Ascending aorta (tissue), 2 donors: ENCODE measurements at regions not wholly inside any gene's neighbourhood (a gene's known extent, or its start where the extent isn't known, plus 50 kb on each side); places are given as distances from the start of the nearest gene placed in this dataset.

Experiments
- DNase-seq, 2 donors: peaks; one replicate each; pipeline ENCODE4 v3.0.0-alpha.2; 2019; ENCODE audit warnings: low spot score in 2 of 2
- H3K27ac ChIP-seq, 2 donors: fragments of 200-600 bp; sonication (generic); one replicate each; pipeline ENCODE4 v1.5.1; 2016 to 2017; ENCODE audit warnings: mild to moderate bottlenecking in 1 of 2
- H3K27me3 ChIP-seq: fragments of 200-600 bp; sonication (generic); one replicate; pipeline ENCODE4 v1.5.1; 2017
- H3K36me3 ChIP-seq, 2 donors: fragments of 200-600 bp; sonication (generic); one replicate each; pipeline ENCODE4 v1.5.1; 2016
- H3K4me1 ChIP-seq, 2 donors: fragments of 200-600 bp; sonication (generic); one replicate each; pipeline ENCODE4 v1.5.1; 2016 to 2017; ENCODE audit warnings: mild to moderate bottlenecking in 1 of 2
- H3K4me3 ChIP-seq, 2 donors: fragments of 200-600 bp; sonication (generic); one replicate each; pipeline ENCODE4 v1.5.1; 2016 to 2017; ENCODE audit warnings: mild to moderate bottlenecking in 1 of 2
- H3K9me3 ChIP-seq, 2 donors: fragments of 200-600 bp; sonication (generic); one replicate each; pipeline ENCODE4 v1.5.1; 2016
- intact Hi-C: fragments of 100-400 bp; cut with DNase I; formaldehyde crosslinking; loops from one replicate; pipeline ENCODE4 v1.15.1; 2023
- TF ChIP-seq, protein P1 (sequence below), 3 experiments: fragments of 200-600 bp in 2 of 3; fragments of 450-650 bp in 1 of 3; sonication (generic) in 2 of 3; IDR thresholded peaks; one replicate each; pipeline ENCODE4 v1.5.1; 2016 to 2019; ENCODE audit warnings: antibody characterized with exemption in 3 of 3, mild to moderate bottlenecking in 1 of 3, moderate library complexity in 1 of 3

DNA sequence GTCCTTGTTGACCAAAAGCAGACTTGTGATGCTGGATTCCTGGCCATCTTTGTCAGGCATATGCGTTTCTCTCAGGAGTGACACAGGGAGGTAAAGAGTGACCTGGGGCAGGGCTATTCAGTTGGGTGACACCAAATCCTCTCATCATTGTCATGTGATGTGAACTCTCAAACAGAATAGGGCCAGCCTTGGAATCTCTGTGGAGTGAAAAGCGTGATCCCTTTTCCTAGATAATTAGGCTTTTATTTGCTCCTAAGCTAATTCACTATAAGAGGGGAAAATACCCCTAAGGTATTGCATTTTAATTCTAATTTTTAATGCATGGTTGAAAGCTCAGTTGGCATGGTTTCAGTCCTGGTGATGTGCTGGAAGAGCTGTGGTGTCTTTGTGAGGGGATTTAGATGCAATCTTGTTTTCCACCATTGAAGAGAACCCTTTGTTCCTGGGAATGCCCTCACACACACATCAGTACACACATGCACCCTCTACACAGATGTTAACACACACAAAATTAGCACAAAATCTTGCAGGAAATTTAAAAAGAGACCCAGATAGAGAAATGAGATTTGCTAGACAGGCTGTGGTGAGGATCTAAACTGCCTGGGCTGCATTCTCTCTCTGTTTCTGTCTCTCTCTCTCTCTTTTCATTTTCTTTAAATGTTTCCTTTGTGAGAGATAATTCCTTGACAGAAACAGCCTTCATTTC, 349.9 kb downstream of the TSN start:
- TF ChIP-seq, protein P1, sequence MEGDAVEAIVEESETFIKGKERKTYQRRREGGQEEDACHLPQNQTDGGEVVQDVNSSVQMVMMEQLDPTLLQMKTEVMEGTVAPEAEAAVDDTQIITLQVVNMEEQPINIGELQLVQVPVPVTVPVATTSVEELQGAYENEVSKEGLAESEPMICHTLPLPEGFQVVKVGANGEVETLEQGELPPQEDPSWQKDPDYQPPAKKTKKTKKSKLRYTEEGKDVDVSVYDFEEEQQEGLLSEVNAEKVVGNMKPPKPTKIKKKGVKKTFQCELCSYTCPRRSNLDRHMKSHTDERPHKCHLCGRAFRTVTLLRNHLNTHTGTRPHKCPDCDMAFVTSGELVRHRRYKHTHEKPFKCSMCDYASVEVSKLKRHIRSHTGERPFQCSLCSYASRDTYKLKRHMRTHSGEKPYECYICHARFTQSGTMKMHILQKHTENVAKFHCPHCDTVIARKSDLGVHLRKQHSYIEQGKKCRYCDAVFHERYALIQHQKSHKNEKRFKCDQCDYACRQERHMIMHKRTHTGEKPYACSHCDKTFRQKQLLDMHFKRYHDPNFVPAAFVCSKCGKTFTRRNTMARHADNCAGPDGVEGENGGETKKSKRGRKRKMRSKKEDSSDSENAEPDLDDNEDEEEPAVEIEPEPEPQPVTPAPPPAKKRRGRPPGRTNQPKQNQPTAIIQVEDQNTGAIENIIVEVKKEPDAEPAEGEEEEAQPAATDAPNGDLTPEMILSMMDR (IDR thresholded peaks at IDR 0.05) = no peak
- intact Hi-C loops = no loop called here

DNA sequence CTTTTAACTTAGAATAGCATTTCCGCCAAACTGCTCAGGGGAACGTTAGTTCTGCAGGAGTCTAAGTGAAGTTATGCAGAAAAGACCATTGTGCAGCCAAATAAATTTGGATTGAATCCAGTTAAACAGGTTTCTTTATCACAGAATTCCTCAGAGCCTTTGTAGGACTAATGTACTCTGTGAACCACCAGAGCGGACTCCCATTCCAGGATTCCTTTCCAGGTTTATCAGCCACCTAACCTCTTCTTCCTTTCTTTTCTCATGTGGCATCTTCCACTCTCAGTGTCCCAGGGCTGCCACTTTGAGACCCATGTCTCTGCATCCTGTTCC, 350.4 kb downstream of the TSN start:
- no peak for DNase-seq
- Histone ChIP-seq H3K36me3 (no peaks in the 10 kb centered on the region), H3K27ac (no peak overlapping the region), H3K4me3 (no peak overlapping the region), H3K9me3 (no peaks in the 10 kb centered on the region), H3K27me3 (no peaks in the 10 kb centered on the region), H3K4me1 (no peaks in the 10 kb centered on the region)
- TF ChIP-seq, protein P1 (IDR thresholded peaks at IDR 0.05) = no peak
- intact Hi-C loops = no loop called here

More for the DNA sequence above, 349.9 kb downstream of the TSN start:
- no peak overlapping the region for H3K27ac ChIP-seq
- DNase-seq = no peak
- H3K27me3 ChIP-seq = no peaks in the 10 kb centered on the region
- H3K4me3 ChIP-seq = no peak overlapping the region
- H3K9me3 ChIP-seq = no peaks in the 10 kb centered on the region
- H3K4me1 ChIP-seq = no peaks in the 10 kb centered on the region
- no peaks in the 10 kb centered on the region for H3K36me3 ChIP-seq

DNA sequence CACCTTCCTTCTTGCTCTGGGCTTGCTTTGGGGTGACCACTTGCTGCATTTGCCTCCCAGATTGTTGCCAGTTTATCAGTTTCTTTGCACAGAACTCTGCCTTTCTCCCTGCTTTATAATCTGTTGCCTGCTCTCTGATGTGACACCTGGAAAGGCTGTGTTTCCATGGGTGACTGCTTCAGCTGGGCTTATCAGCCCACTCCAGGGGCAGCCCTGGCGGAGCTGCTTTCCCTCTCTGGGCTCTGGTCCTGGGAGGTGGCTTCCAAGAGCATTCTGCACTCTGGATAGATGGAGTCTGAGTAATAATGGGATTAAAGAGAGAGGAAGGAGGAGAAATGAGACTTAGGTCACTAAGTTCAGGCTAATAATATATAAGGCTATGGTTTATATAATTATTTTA, 352.7 kb downstream of the TSN start:
- H3K9me3 ChIP-seq = no peaks in the 10 kb centered on the region
- H3K36me3 ChIP-seq = no peaks in the 10 kb centered on the region
- H3K4me3 ChIP-seq = no peak overlapping the region
- no peaks in the 10 kb centered on the region for H3K4me1 ChIP-seq
- intact Hi-C loops = no loop called here
- no peaks in the 10 kb centered on the region for H3K27me3 ChIP-seq
- TF ChIP-seq, protein P1 (IDR thresholded peaks at IDR 0.05) = no peak
- no peak overlapping the region for H3K27ac ChIP-seq
- no peak for DNase-seq

DNA sequence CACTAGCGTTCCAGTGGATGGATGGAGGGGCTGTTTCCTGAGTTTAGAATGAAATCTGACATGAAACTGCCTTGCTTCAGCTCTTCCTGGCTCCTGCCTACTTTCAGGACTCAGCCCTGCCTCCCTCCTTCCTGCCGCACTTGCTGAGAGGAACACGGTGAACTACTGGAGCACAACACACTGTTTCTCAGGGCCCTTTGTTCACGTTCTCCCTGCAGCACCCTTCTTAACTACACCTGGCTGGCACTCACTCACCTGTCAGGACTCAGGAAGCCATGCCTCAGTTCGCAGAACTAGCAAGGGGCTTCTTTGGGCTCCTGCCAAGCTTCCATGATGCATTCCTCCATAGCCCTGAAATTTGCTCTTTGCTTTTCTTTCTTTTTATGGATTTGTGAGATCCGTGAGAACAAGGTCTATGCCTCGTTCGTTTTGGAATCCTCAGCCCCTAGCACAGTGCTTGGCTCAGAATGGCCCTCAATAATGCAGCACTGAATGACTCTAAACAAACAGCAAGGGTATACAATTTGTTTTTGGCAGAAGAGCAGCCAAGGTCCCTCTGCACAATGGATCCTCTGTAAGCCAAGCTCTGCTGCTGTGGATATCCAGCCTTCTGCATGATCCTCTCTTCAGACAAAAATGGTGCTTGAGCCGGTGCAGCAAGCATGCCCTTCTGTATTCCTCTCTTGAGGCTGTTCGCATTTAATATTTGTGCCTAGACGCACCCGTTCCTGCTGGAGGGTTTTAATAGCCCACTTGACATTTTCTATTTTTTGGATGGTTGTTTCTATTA, 357.0 kb downstream of the TSN start:
- Histone ChIP-seq H3K4me1 (no peaks in the 10 kb centered on the region), H3K36me3 (no peaks in the 10 kb centered on the region), H3K4me3 (no peak overlapping the region), H3K27ac (no peak overlapping the region), H3K9me3 (no peaks in the 10 kb centered on the region), H3K27me3 (no peaks in the 10 kb centered on the region)
- TF ChIP-seq, protein P1 (IDR thresholded peaks at IDR 0.05) = no peak
- no peak for DNase-seq
- intact Hi-C loops = no loop called here

DNA sequence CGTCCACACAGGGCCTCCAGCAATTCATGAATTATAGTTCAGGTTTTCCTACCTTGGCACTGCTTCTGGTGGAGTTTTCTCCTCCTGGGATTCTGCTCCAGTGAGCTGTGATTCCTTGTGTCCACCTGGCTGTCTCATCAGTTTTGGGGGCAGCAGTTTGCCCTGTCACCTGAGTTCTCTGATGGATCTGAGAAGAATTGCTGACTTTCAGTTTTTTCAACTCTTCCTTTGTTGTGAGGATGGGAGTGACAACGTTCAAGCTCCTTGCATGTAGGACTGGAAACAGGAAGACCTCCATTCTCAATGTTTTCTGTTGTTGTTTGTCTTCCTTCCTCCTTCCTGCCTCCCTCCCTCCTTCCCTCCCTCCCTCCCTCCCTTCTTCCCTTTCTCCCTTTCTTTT, 359.0 kb downstream of the TSN start:
- DNase-seq = no peak
- no peaks in the 10 kb centered on the region for H3K9me3 ChIP-seq
- no peaks in the 10 kb centered on the region for H3K36me3 ChIP-seq
- intact Hi-C loops = no loop called here
- no peak overlapping the region for H3K4me3 ChIP-seq
- no peaks in the 10 kb centered on the region for H3K27me3 ChIP-seq
- no peak overlapping the region for H3K27ac ChIP-seq
- no peaks in the 10 kb centered on the region for H3K4me1 ChIP-seq
- TF ChIP-seq, protein P1 (IDR thresholded peaks at IDR 0.05) = no peak
